D341Med (cell line): ENCODE measurements at regions not wholly inside any gene's neighbourhood (a gene's known extent, or its start where the extent isn't known, plus 50 kb on each side); places are given as distances from the start of the nearest gene placed in this dataset.

Experiments
- DNase-seq: peaks from one replicate; pipeline ENCODE4 v3.0.0; 2012; ENCODE audit warnings: low spot score

DNA sequence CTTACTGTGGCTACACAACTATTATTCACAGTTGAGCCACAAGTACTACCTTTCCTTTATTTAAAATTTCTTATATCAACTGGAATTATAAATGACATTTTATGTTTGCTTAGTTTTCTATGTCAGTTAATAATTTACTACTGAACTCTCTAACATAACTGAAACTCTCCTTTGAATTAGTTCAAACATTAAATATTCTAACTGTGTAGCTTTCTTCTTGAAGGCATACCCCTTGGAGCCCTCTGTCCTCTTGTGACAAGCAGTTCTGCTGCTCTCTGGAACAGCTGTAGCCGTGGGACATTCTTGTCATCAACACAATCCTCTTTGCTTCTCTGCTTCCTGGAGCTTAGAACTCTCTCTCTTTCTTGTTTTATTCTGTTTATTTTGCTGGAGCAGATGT, 244.8 kb downstream of the NHLRC3 start:
- no peak for DNase-seq

DNA sequence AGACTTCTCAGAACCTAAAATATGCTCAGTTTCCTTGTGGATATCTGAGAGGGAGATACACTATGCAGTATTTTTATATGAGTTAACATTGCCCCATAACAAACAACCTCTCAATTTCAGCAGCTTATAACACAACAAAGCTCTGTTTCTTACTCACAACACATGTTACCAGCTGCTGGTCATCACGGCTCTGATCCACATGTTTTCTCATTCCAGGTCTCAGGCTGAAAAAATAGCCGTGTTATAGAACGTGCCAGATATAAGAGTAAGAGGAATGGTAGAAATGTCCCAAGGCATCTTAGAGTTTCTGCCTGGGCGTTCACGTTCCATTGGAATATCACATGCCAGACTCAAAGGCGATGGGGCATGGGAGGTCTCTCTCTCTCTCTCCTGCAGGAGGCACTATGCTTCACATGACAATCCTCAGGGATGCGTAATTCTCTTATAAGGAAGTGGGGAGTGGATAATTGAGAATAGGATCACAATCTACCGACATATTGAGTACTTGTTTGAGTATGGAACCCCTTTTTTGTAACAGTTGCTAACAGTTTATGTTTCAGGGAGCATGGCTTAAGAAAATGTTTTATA, 246.6 kb downstream of the NHLRC3 start:
- DNase-seq = no peak
